ENCODE measurements at regions not wholly inside any gene's neighbourhood (a gene's known extent, or its start where the extent isn't known, plus 50 kb on each side); places are given as distances from the start of the nearest gene placed in this dataset.

GRCh38 chr5:30845194-30845593 lies 348.3 kb upstream of the CDH6 start:
- no peak for DNase-seq

GRCh38 chr5:30843541-30843940 lies 349.9 kb upstream of the CDH6 start:
- no peak for DNase-seq

- no peak for DNase-seq
Measured at GRCh38 chr5:30839956-30840355, 353.5 kb upstream of the CDH6 start.

- DNase-seq: no peak
Measured at GRCh38 chr5:30838936-30839496, 354.5 kb upstream of the CDH6 start.

GRCh38 chr5:30832519-30832918 lies 361.0 kb upstream of the CDH6 start:
- DNase-seq: no peak

GRCh38 chr5:30831605-30832004 lies 361.9 kb upstream of the CDH6 start:
- DNase-seq: no peak

GRCh38 chr5:30831123-30831522 lies 362.4 kb upstream of the CDH6 start:
- DNase-seq: no peak

- DNase-seq: no peak
Measured at GRCh38 chr5:30811298-30811697, 382.2 kb upstream of the CDH6 start.

GRCh38 chr5:30809933-30810332 lies 383.6 kb upstream of the CDH6 start:
- DNase-seq: no peak

- DNase-seq: no peak
Measured at GRCh38 chr5:30808996-30809395, 384.5 kb upstream of the CDH6 start.

- DNase-seq: no peak
Measured at GRCh38 chr5:30804739-30805505, 388.6 kb upstream of the CDH6 start.

GRCh38 chr5:30802961-30803705 lies 390.4 kb upstream of the CDH6 start:
- DNase-seq: no peak

- DNase-seq: no peak
Measured at GRCh38 chr5:30781643-30782042, 411.8 kb upstream of the CDH6 start.

GRCh38 chr5:30768056-30768690 lies 425.3 kb upstream of the CDH6 start:
- DNase-seq: no peak

- DNase-seq: no peak
Measured at GRCh38 chr5:30765706-30766105, 427.8 kb upstream of the CDH6 start.

GRCh38 chr5:30765227-30765626 lies 428.3 kb upstream of the CDH6 start:
- DNase-seq: no peak

GRCh38 chr5:30764704-30765103 lies 428.8 kb upstream of the CDH6 start:
- DNase-seq: no peak

GRCh38 chr5:30759731-30760130 lies 433.8 kb upstream of the CDH6 start:
- DNase-seq: no peak

GRCh38 chr5:30752015-30752414 lies 441.5 kb upstream of the CDH6 start:
- DNase-seq: no peak

- DNase-seq: no peak
Measured at GRCh38 chr5:30749971-30750370, 443.5 kb upstream of the CDH6 start.

GRCh38 chr5:30747412-30747811 lies 446.1 kb upstream of the CDH6 start:
- DNase-seq: no peak

GRCh38 chr5:30736669-30737068 lies 456.8 kb upstream of the CDH6 start:
- no peak for DNase-seq

- no peak for DNase-seq
Measured at GRCh38 chr5:30734118-30734517, 459.4 kb upstream of the CDH6 start.

- DNase-seq: no peak
Measured at GRCh38 chr5:30725073-30725472, 468.4 kb upstream of the CDH6 start.

All from NCI-H446 treated with DMSO at 0.1 percent for 48 hours (cell line).